K562 (cell line): ENCODE measurements at regions not wholly inside any gene's neighbourhood (a gene's known extent, or its start where the extent isn't known, plus 50 kb on each side); places are given as distances from the start of the nearest gene placed in this dataset.
A peak's percentile ranks its signal among the peaks of the same experiment; 100 is the strongest.

Source experiments
- MAFF ChIP-seq: IDR thresholded peaks from 2 replicates; pipeline ENCODE4 v1.6.1; 2012; ENCODE audit warnings: low read length, improper control_type of control experiment
- MTA1 ChIP-seq: fragments of 450-650 bp; IDR thresholded peaks from 2 replicates; pipeline ENCODE4 v1.6.1; 2017; ENCODE audit warnings: borderline replicate concordance
- NCOA1 ChIP-seq: fragments of 450-650 bp; IDR thresholded peaks from 2 replicates; pipeline ENCODE4 v1.6.1; 2016; ENCODE audit warnings: low read depth
- RNF2 ChIP-seq: sonication (generic); IDR thresholded peaks from 2 replicates; pipeline ENCODE4 v1.6.1; 2016
- SMARCA5 ChIP-seq: fragments of 450-650 bp; IDR thresholded peaks from 2 replicates; pipeline ENCODE4 v1.6.1; 2016
- SMARCB1 ChIP-seq: IDR thresholded peaks from 2 replicates; pipeline ENCODE4 v1.6.1; 2011; ENCODE audit warnings: improper control_type of control experiment, low read depth; ENCODE audit not compliant: insufficient read length
- XRCC4 ChIP-seq: IDR thresholded peaks from one replicate; pipeline ENCODE4 v1.6.1; 2011; ENCODE audit not compliant: insufficient read depth, insufficient read length; ENCODE audit errors: extremely low read depth
- ZFP36 ChIP-seq: fragments of 150-350 bp; IDR thresholded peaks from 2 replicates; pipeline ENCODE4 v1.6.1; 2018; ENCODE audit warnings: low read length, low read depth; ENCODE audit not compliant: partially characterized antibody
- ZNF586 ChIP-seq: fragments of 450-650 bp; formaldehyde crosslinking; conservative IDR thresholded peaks from 2 replicates; pipeline ENCODE4 v1.4.0; 2020; ENCODE audit warnings: mild to moderate bottlenecking, moderate library complexity
- ZNF717 ChIP-seq: fragments of 250-450 bp; sonication (Bioruptor Pico); IDR thresholded peaks from 2 replicates; pipeline ENCODE4 v1.5.0; 2021
- TF ChIP-seq, protein P1 (sequence below), 2 experiments: fragments of 450-650 bp in 1 of 2; sonication (generic) in 1 of 2; formaldehyde crosslinking in 1 of 2; IDR thresholded peaks; 2 replicates each; pipeline versions ENCODE4 v1.7.1 to v1.9.0; 2016 to 2022; ENCODE audit warnings: inconsistent platforms in 1 of 2, mild to moderate bottlenecking in 1 of 2, missing genetic modification reagents in 1 of 2
- TF ChIP-seq, protein P2 (sequence below): fragments of 200-800 bp; sonication (Bioruptor generic); IDR thresholded peaks from 2 replicates; pipeline ENCODE4 v1.6.1; 2017; ENCODE audit warnings: missing genetic modification characterization, missing compliant biosample characterization
- TF ChIP-seq, protein P3 (sequence below): fragments of 250-450 bp; sonication (Bioruptor Pico); IDR thresholded peaks from 2 replicates; pipeline ENCODE4 v1.4.0; 2020; ENCODE audit warnings: mild to moderate bottlenecking, moderate library complexity, borderline replicate concordance
- TF ChIP-seq, protein P4 (sequence below): sonication (generic); formaldehyde crosslinking; IDR thresholded peaks from 2 replicates; pipeline ENCODE4 v1.9.0; 2022; ENCODE audit warnings: mild to moderate bottlenecking, missing genetic modification reagents

DNA sequence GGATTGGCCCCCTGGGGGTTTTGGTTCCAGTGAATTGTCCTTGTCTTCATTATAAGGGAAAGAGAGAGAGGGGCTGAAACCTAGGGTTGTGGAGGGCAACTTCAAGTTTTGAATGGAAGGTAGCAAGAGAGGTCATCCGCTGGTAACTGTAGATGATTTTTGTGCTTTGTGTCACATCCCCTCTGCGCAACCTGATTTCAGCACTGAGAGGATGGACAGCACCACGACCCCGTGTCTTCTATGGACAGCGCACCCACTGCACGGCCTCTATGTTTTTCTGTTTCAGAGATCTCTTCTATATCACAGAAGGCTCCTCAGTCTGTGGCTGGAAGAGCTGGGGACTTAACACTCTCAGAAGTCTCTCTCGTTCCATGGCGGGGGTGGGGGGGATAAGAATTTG, 127.0 kb upstream of the RPH3A start (continued):
- TF ChIP-seq, protein P1, sequence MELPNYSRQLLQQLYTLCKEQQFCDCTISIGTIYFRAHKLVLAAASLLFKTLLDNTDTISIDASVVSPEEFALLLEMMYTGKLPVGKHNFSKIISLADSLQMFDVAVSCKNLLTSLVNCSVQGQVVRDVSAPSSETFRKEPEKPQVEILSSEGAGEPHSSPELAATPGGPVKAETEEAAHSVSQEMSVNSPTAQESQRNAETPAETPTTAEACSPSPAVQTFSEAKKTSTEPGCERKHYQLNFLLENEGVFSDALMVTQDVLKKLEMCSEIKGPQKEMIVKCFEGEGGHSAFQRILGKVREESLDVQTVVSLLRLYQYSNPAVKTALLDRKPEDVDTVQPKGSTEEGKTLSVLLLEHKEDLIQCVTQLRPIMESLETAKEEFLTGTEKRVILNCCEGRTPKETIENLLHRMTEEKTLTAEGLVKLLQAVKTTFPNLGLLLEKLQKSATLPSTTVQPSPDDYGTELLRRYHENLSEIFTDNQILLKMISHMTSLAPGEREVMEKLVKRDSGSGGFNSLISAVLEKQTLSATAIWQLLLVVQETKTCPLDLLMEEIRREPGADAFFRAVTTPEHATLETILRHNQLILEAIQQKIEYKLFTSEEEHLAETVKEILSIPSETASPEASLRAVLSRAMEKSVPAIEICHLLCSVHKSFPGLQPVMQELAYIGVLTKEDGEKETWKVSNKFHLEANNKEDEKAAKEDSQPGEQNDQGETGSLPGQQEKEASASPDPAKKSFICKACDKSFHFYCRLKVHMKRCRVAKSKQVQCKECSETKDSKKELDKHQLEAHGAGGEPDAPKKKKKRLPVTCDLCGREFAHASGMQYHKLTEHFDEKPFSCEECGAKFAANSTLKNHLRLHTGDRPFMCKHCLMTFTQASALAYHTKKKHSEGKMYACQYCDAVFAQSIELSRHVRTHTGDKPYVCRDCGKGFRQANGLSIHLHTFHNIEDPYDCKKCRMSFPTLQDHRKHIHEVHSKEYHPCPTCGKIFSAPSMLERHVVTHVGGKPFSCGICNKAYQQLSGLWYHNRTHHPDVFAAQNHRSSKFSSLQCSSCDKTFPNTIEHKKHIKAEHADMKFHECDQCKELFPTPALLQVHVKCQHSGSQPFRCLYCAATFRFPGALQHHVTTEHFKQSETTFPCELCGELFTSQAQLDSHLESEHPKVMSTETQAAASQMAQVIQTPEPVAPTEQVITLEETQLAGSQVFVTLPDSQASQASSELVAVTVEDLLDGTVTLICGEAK (IDR thresholded peaks at IDR 0.05) = peak; percentile 45; the same call in 1 of the 2 replicates
- TF ChIP-seq, protein P1 (CRISPR knock-in tag; IDR thresholded peaks at IDR 0.05) = no peak
- TF ChIP-seq, protein P2, sequence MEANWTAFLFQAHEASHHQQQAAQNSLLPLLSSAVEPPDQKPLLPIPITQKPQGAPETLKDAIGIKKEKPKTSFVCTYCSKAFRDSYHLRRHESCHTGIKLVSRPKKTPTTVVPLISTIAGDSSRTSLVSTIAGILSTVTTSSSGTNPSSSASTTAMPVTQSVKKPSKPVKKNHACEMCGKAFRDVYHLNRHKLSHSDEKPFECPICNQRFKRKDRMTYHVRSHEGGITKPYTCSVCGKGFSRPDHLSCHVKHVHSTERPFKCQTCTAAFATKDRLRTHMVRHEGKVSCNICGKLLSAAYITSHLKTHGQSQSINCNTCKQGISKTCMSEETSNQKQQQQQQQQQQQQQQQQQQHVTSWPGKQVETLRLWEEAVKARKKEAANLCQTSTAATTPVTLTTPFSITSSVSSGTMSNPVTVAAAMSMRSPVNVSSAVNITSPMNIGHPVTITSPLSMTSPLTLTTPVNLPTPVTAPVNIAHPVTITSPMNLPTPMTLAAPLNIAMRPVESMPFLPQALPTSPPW (CRISPR knock-in tag) = no peak
- TF ChIP-seq, protein P3, sequence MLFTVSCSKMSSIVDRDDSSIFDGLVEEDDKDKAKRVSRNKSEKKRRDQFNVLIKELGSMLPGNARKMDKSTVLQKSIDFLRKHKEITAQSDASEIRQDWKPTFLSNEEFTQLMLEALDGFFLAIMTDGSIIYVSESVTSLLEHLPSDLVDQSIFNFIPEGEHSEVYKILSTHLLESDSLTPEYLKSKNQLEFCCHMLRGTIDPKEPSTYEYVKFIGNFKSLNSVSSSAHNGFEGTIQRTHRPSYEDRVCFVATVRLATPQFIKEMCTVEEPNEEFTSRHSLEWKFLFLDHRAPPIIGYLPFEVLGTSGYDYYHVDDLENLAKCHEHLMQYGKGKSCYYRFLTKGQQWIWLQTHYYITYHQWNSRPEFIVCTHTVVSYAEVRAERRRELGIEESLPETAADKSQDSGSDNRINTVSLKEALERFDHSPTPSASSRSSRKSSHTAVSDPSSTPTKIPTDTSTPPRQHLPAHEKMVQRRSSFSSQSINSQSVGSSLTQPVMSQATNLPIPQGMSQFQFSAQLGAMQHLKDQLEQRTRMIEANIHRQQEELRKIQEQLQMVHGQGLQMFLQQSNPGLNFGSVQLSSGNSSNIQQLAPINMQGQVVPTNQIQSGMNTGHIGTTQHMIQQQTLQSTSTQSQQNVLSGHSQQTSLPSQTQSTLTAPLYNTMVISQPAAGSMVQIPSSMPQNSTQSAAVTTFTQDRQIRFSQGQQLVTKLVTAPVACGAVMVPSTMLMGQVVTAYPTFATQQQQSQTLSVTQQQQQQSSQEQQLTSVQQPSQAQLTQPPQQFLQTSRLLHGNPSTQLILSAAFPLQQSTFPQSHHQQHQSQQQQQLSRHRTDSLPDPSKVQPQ (CRISPR knock-in tag) = no peak
- no peak for TF ChIP-seq MAFF
- TF ChIP-seq, protein P4, sequence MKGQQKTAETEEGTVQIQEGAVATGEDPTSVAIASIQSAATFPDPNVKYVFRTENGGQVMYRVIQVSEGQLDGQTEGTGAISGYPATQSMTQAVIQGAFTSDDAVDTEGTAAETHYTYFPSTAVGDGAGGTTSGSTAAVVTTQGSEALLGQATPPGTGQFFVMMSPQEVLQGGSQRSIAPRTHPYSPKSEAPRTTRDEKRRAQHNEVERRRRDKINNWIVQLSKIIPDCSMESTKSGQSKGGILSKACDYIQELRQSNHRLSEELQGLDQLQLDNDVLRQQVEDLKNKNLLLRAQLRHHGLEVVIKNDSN (CRISPR knock-in tag) = no peak
- no peak for TF ChIP-seq SMARCA5
- peak; percentile 79 for TF ChIP-seq NCOA1
- TF ChIP-seq ZNF717 (CRISPR knock-in tag) = no peak
- TF ChIP-seq MTA1 = no peak
- TF ChIP-seq XRCC4 = no peak
- no peak for TF ChIP-seq ZNF586 (CRISPR knock-in tag)
- no peak for TF ChIP-seq SMARCB1
- no peak for TF ChIP-seq RNF2
- no peak for TF ChIP-seq ZFP36
